GM06990 (cell line): ENCODE measurements at regions not wholly inside any gene's neighbourhood (a gene's known extent, or its start where the extent isn't known, plus 50 kb on each side); places are given as distances from the start of the nearest gene placed in this dataset.

Source experiments
- DNase-seq: peaks from one replicate; pipeline ENCODE4 v3.0.0-alpha.2; 2011; ENCODE audit not compliant: insufficient read length; ENCODE audit errors: extremely low read depth
- H3K27me3 ChIP-seq: replicated peaks from 2 replicates; pipeline ENCODE4 v1.6.0; 2011; ENCODE audit warnings: low read length; ENCODE audit not compliant: control insufficient read depth, insufficient read depth
- H3K36me3 ChIP-seq: 2 replicates; pipeline ENCODE4 v1.5.1; 2011; ENCODE audit warnings: low read length; ENCODE audit not compliant: control insufficient read depth, insufficient read depth
- H3K4me3 ChIP-seq: replicated peaks from 2 replicates; pipeline ENCODE4 v1.5.1; 2011; ENCODE audit warnings: low read depth, mild to moderate bottlenecking, control low read depth, low read length
- TF ChIP-seq, protein P1 (sequence below): IDR thresholded peaks from 2 replicates; pipeline ENCODE4 v1.5.1; 2011; ENCODE audit warnings: low read length, control low read depth, mild to moderate bottlenecking, inconsistent platforms; ENCODE audit not compliant: insufficient read depth, poor library complexity, severe bottlenecking

DNA sequence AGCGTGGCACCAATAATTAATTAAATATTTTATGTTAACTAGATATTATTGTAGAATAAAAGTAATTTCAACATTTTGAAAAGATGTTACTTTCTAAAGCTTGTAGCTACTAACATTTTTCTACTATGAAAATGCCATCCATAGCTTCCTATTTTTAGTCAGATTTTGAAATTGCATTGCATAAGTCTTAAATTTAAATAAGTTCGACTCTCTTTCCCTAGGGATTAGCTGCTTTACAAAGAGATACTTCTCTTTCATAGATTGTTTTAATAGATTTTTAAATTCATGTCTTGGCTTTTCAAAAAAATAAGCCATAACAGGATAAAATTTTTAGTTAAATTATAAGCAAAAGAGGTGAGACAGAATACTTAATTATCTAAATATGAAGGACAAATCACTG lies 1279.6 kb downstream of the KCNT2 start:
- no peak overlapping the region for H3K4me3 ChIP-seq
- no peaks in the 10 kb centered on the region for H3K27me3 ChIP-seq
- no peak for DNase-seq
- H3K36me3 ChIP-seq, result no peaks in the 10 kb centered on the region
- TF ChIP-seq, protein P1, sequence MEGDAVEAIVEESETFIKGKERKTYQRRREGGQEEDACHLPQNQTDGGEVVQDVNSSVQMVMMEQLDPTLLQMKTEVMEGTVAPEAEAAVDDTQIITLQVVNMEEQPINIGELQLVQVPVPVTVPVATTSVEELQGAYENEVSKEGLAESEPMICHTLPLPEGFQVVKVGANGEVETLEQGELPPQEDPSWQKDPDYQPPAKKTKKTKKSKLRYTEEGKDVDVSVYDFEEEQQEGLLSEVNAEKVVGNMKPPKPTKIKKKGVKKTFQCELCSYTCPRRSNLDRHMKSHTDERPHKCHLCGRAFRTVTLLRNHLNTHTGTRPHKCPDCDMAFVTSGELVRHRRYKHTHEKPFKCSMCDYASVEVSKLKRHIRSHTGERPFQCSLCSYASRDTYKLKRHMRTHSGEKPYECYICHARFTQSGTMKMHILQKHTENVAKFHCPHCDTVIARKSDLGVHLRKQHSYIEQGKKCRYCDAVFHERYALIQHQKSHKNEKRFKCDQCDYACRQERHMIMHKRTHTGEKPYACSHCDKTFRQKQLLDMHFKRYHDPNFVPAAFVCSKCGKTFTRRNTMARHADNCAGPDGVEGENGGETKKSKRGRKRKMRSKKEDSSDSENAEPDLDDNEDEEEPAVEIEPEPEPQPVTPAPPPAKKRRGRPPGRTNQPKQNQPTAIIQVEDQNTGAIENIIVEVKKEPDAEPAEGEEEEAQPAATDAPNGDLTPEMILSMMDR, result no peak

DNA sequence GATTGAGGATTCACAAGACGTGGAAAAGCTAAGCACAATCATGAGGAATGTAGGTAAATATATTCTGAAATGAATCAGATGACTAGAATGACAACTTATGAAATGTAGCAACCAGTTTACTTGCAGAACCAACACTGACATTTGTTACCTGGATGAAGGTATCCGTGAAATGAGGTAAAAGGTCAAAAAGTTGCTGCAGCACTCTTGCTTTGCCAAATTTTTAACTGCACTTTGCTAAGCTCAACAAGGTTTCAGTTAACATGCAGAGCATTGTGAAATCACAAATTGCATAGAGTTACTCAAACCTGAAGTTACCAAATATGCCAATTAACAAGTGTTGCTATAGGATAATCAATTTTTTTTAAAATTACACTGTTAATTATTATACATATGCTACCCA lies 1280.1 kb downstream of the KCNT2 start:
- Histone ChIP-seq H3K27me3 (no peaks in the 10 kb centered on the region), H3K4me3 (no peak overlapping the region), H3K36me3 (no peaks in the 10 kb centered on the region)
- TF ChIP-seq, protein P1, result no peak
- no peak for DNase-seq

DNA sequence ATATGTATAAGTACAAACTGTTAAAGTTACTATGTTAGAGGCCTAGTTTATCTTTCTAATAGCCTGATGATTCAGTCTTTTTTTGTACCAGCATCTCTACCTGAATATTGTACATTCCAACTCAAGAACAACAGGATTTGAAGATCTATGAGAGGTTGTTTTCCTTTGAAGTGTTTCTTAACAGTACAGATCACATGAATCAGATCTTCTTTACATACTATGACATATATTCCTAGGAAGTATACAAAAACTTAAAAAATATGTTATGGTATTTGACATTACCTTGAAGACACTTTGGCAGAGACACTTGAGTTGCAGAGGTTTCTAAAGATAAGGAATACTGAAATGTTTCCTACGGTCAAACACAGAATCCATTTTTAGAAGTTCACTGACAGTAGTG lies 1280.9 kb downstream of the KCNT2 start:
- TF ChIP-seq, protein P1, result no peak
- no peaks in the 10 kb centered on the region for H3K27me3 ChIP-seq
- DNase-seq, result no peak
- H3K4me3 ChIP-seq, result no peak overlapping the region
- H3K36me3 ChIP-seq, result no peaks in the 10 kb centered on the region

DNA sequence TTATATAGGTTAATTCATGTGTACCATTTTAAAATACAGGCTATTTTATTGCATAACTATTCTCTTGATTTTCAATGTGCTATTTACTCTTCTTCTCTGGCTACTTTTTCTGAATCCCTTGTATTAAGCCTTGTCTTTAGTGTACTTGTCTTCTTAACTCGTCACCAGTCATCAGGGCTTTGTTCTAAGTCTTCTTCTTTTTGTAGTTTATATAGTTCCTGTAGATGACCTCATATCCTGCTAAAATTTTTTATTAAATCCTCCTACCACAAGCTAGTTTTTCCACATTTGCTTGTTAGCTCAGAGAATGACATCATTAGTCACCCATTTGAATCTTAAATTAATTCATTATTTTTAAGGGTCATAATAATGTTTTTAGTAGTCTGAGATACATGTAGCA lies 1281.9 kb downstream of the KCNT2 start:
- no peak overlapping the region for H3K4me3 ChIP-seq
- DNase-seq, result no peak
- H3K36me3 ChIP-seq, result no peaks in the 10 kb centered on the region
- H3K27me3 ChIP-seq, result no peaks in the 10 kb centered on the region
- TF ChIP-seq, protein P1, result no peak

DNA sequence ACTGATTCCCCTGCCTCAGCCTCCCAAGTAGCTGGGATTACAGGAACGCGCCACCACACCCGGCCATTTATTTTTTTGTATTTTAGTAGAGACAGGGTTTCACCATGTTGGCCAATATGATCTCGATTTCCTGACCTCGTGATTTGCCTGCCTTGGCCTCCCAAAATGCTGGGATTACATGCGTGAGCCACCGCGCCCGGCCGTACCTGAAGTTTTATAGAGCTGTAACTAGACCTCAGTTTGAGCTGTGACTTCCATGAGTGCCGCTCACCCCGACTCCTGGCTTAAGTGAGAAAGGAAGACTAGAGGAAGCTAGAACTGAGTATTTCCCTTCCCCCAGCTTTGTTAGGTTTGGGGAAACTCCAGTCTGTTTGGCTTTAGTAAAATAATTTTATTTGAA lies 1283.1 kb downstream of the KCNT2 start:
- H3K36me3 ChIP-seq, result no peaks in the 10 kb centered on the region
- TF ChIP-seq, protein P1, result no peak
- no peak for DNase-seq

DNA sequence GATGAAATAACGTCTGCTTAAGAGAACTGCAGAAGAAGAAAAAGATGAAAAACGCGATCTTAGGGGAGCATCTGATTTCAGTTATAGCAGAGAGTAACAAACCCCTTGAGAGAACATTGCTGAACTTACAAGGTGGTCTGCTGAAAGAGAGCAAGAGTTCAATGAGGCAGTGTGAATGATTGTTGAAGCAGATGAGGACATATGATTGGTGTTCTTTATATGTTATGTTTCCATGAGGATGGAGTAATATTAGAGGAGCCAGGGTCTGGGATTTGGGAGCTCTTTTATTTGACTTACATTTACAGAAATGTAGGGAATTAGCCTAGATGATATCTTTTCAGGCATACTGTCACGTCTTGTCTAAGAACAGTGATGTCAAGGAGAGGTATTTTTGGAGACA lies 1302.0 kb downstream of the KCNT2 start:
- Histone ChIP-seq H3K36me3 (no peaks in the 10 kb centered on the region), H3K27me3 (no peaks in the 10 kb centered on the region), H3K4me3 (no peak overlapping the region)
- DNase-seq, result no peak
- TF ChIP-seq, protein P1, result no peak

More for the DNA sequence above, 1283.1 kb downstream of the KCNT2 start:
- Histone ChIP-seq H3K4me3 (no peak overlapping the region), H3K27me3 (no peaks in the 10 kb centered on the region)
